HepG2 (cell line): ENCODE measurements at regions not wholly inside any gene's neighbourhood (a gene's known extent, or its start where the extent isn't known, plus 50 kb on each side); places are given as distances from the start of the nearest gene placed in this dataset.

Experiments used
- ATAC-seq: fragments of 200-7000 bp; cut with Tn5 transposase; 3 replicates; pipeline ENCODE4 v1.9.1; 2020; ENCODE audit warnings: mild to moderate bottlenecking, moderate library complexity
- BruUV-seq: library from RNA; stranded (reverse); fragments of 400-500 nt; replicated peaks from 2 replicates; lab custom pipeline; 2021; lab: Mats Ljungman, UMichigan
- CTCF ChIA-PET: fragments of 300-600 bp; formaldehyde crosslinking; extraction: SDS; loops from one replicate; lab custom pipeline; 2021; ENCODE audit warnings: low total read pairs, inconsistent platforms, low intra/inter-chr PET ratio; lab: Yijun Ruan, JAX
- POLR2A ChIA-PET: fragments of 350-600 bp; sonication (Branson Sonifier 250); formaldehyde crosslinking; loops from one replicate; lab custom pipeline; 2020; ENCODE audit warnings: antibody characterized with exemption, inconsistent platforms; lab: Yijun Ruan, JAX
- DNase-seq: peaks from one replicate; pipeline ENCODE4 v3.0.0-alpha.2; 2015; ENCODE audit warnings: low spot score
- FAIRE-seq: peaks from 3 replicates; lab custom pipeline; 2011; peaks lifted over from hg19 to GRCh38; lab: Jason Lieb, UNC
- H2AFZ ChIP-seq: one replicate; pipeline ENCODE4 v1.6.1; 2011; ENCODE audit warnings: low read length, inconsistent platforms
- H3K27ac ChIP-seq: fragments of 300-600 bp; 3 replicates; pipeline ENCODE4 v1.8.0; 2011; ENCODE audit warnings: mixed run types, mild to moderate bottlenecking, mixed read lengths, low read length, inconsistent platforms; ENCODE audit not compliant: insufficient read depth; ENCODE audit errors: extremely low read length
- H3K27me3 ChIP-seq, 2 experiments: fragments of 200-600 bp in 1 of 2; 2 replicates in 1 of 2; 3 replicates in 1 of 2; pipeline versions ENCODE4 v1.6.0 to v1.8.0; 2011; ENCODE audit warnings: low read length in 2 of 2, mild to moderate bottlenecking in 2 of 2, moderate library complexity in 2 of 2, inconsistent platforms in 1 of 2; ENCODE audit not compliant: insufficient read depth in 2 of 2, control insufficient read depth in 1 of 2
- H3K36me3 ChIP-seq, 2 experiments: fragments of 200-600 bp in 1 of 2; replicated peaks in 1 of 2; 2 replicates in 1 of 2; 3 replicates in 1 of 2; pipeline versions ENCODE4 v1.5.1 to v1.8.0; 2011; ENCODE audit warnings: low read length in 2 of 2, inconsistent platforms in 1 of 2; ENCODE audit not compliant: insufficient read depth in 2 of 2, control insufficient read depth in 1 of 2
- H3K4me1 ChIP-seq: 2 replicates; pipeline ENCODE4 v1.5.1; 2012; ENCODE audit warnings: low read length, inconsistent platforms; ENCODE audit not compliant: insufficient read depth
- H3K4me2 ChIP-seq: 2 replicates; pipeline ENCODE4 v1.6.0; 2011; ENCODE audit warnings: low read depth, low read length, inconsistent platforms
- H3K4me3 ChIP-seq, 3 experiments: fragments of 200-600 bp in 1 of 3; sonication (generic), shearing (Covaris generic) in 1 of 3; replicated peaks in 1 of 3; 2 replicates each; pipeline ENCODE4 v1.5.1; 2011 to 2016; ENCODE audit warnings: low read length in 3 of 3, inconsistent platforms in 2 of 3, low read depth in 2 of 3, mild to moderate bottlenecking in 2 of 3, control low read depth in 1 of 3, mixed read lengths in 1 of 3; ENCODE audit not compliant: insufficient read depth in 1 of 3
- H3K79me2 ChIP-seq: one replicate; pipeline ENCODE4 v1.6.1; 2011; ENCODE audit warnings: low read length, inconsistent platforms; ENCODE audit not compliant: insufficient read depth
- H3K9ac ChIP-seq: 2 replicates; pipeline ENCODE4 v1.6.0; 2011; ENCODE audit warnings: mild to moderate bottlenecking, low read depth, low read length, inconsistent platforms; ENCODE audit not compliant: insufficient read depth
- H3K9me3 ChIP-seq: 2 replicates; pipeline ENCODE4 v1.5.1; 2012; ENCODE audit warnings: mild to moderate bottlenecking, low read length
- H4K20me1 ChIP-seq: 2 replicates; pipeline ENCODE4 v1.6.0; 2011; ENCODE audit warnings: inconsistent platforms, mild to moderate bottlenecking, low read length, moderate library complexity; ENCODE audit not compliant: insufficient read depth
- CBX1 ChIP-seq: IDR thresholded peaks from one replicate; pipeline ENCODE4 v1.6.1; 2016; ENCODE audit warnings: antibody characterized with exemption, low read depth
- KLF16 ChIP-seq, 2 experiments: sonication (generic) in 1 of 2; formaldehyde crosslinking in 1 of 2; IDR thresholded peaks; 2 replicates each; pipeline versions ENCODE4 v1.6.1 to v1.8.0; 2016 to 2023; ENCODE audit warnings: missing genetic modification reagents in 2 of 2, missing compliant biosample characterization in 1 of 2
- MYC ChIP-seq: sonication (generic); formaldehyde crosslinking; IDR thresholded peaks from 2 replicates; pipeline ENCODE4 v1.9.0; 2021; ENCODE audit warnings: missing genetic modification reagents, borderline replicate concordance
- PCBP2 ChIP-seq: fragments of 200-400 bp; formaldehyde crosslinking; optimal IDR thresholded peaks from 2 replicates; pipeline ENCODE3; 2018; ENCODE audit warnings: low read length, low read depth; ENCODE audit not compliant: poor library complexity, severe bottlenecking
- TRIM22 ChIP-seq: fragments of 450-650 bp; IDR thresholded peaks from 2 replicates; pipeline ENCODE4 v1.6.1; 2017
- ZNF614 ChIP-seq: IDR thresholded peaks from 2 replicates; pipeline ENCODE4 v1.6.1; 2018; ENCODE audit warnings: missing biosample characterization, missing genetic modification reagents, inconsistent platforms, borderline replicate concordance
- whole genome bisulfite sequencing: methylation state at CpG from one replicate; pipeline ENCODE4 v1.1.6; 2017; ENCODE audit warnings: low lambda C conversion rate; 5-methylcytosine and 5-hydroxymethylcytosine counted together
- in situ Hi-C: cut with HindIII; loops from 2 replicates; pipeline ENCODE4 v1.10.0; 2017; ENCODE audit warnings: low pct_unique_long_range_greater_than_20kb; ENCODE audit not compliant: extremely low pct_ligation_motif_present
- intact Hi-C: fragments of 100-400 bp; cut with micrococcal nuclease; formaldehyde crosslinking; loops from one replicate; pipeline ENCODE4 v1.10.0; 2022; ENCODE audit not compliant: unreplicated experiment
- TF ChIP-seq, protein P1 (sequence below): IDR thresholded peaks from 2 replicates; pipeline ENCODE4 v1.6.1; 2016; ENCODE audit warnings: low read depth, borderline replicate concordance

- DNase-seq = no peak
- Histone ChIP-seq H3K27ac (no peak overlapping the region), H2AFZ (no peak overlapping the region), H3K79me2 (no peaks in the 10 kb centered on the region), H3K27me3 (no peaks in the 10 kb centered on the region), H4K20me1 (no peaks in the 10 kb centered on the region), H3K4me2 (no peak overlapping the region), H3K4me1 (no peaks in the 10 kb centered on the region), H3K4me3 (no peak overlapping the region), H3K9ac (no peak overlapping the region), H3K36me3 (no peaks in the 10 kb centered on the region), H3K9me3 (no peaks in the 10 kb centered on the region)
- in situ Hi-C loops = no loop called here
- intact Hi-C loops = no loop called here
- ChIA-PET POLR2A (no interaction called here), CTCF (no interaction called here)
- FAIRE-seq = no peak
- TF ChIP-seq KLF16 (CRISPR knock-in tag; IDR thresholded peaks at IDR 0.05) (no peak), TRIM22 (no peak), CBX1 (no peak), PCBP2 (no peak), ZNF614 (CRISPR knock-in tag) (no peak), MYC (CRISPR knock-in tag) (no peak)
- TF ChIP-seq, protein P1, sequence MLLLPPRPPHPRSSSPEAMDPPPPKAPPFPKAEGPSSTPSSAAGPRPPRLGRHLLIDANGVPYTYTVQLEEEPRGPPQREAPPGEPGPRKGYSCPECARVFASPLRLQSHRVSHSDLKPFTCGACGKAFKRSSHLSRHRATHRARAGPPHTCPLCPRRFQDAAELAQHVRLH (CRISPR knock-in tag) = no peak
- no peak for ATAC-seq
- BruUV-seq = no TSS peak
- 44% methylated on average over 3 of the region's 3 CpGs for WGBS
Measured at GRCh38 chr10:35942057-35942456, 300.0 kb upstream of the FZD8 start.
